WI38 (cell line): ENCODE measurements at regions not wholly inside any gene's neighbourhood (a gene's known extent, or its start where the extent isn't known, plus 50 kb on each side); places are given as distances from the start of the nearest gene placed in this dataset.

Source experiments
- H3K4me3 ChIP-seq: 2 replicates; pipeline ENCODE4 v1.5.1; 2011; ENCODE audit warnings: low read depth, mild to moderate bottlenecking, control low read depth, low read length
- TF ChIP-seq, protein P1 (sequence below): IDR thresholded peaks from 2 replicates; pipeline ENCODE4 v1.5.1; 2012; ENCODE audit warnings: low read depth, mild to moderate bottlenecking, control low read depth, low read length

GRCh38 chr12:65535946-65536345, 257.5 kb downstream of the MSRB3 start:
- TF ChIP-seq, protein P1, sequence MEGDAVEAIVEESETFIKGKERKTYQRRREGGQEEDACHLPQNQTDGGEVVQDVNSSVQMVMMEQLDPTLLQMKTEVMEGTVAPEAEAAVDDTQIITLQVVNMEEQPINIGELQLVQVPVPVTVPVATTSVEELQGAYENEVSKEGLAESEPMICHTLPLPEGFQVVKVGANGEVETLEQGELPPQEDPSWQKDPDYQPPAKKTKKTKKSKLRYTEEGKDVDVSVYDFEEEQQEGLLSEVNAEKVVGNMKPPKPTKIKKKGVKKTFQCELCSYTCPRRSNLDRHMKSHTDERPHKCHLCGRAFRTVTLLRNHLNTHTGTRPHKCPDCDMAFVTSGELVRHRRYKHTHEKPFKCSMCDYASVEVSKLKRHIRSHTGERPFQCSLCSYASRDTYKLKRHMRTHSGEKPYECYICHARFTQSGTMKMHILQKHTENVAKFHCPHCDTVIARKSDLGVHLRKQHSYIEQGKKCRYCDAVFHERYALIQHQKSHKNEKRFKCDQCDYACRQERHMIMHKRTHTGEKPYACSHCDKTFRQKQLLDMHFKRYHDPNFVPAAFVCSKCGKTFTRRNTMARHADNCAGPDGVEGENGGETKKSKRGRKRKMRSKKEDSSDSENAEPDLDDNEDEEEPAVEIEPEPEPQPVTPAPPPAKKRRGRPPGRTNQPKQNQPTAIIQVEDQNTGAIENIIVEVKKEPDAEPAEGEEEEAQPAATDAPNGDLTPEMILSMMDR = no peak
- no peak overlapping the region for H3K4me3 ChIP-seq

DNA sequence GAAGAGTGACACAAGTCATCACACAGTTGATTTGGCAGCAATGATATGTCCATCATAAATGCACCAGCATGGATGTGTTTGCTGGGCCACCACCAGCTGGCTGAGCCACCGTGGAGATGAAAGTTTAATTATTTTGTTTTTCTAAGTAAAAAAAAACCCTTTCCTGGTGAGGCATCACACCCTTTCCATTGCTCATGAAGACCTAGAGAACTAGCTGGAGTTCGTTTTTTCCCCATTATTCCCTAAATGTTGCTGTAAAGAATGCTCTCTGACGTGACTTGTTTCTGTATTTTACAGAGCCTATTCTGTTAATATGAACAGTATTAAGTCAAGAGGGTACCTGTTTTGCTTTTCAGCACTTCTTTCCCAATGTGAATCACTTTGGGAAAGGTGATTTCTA, 257.9 kb downstream of the MSRB3 start:
- H3K4me3 ChIP-seq = no peak overlapping the region
- TF ChIP-seq, protein P1 = no peak

DNA sequence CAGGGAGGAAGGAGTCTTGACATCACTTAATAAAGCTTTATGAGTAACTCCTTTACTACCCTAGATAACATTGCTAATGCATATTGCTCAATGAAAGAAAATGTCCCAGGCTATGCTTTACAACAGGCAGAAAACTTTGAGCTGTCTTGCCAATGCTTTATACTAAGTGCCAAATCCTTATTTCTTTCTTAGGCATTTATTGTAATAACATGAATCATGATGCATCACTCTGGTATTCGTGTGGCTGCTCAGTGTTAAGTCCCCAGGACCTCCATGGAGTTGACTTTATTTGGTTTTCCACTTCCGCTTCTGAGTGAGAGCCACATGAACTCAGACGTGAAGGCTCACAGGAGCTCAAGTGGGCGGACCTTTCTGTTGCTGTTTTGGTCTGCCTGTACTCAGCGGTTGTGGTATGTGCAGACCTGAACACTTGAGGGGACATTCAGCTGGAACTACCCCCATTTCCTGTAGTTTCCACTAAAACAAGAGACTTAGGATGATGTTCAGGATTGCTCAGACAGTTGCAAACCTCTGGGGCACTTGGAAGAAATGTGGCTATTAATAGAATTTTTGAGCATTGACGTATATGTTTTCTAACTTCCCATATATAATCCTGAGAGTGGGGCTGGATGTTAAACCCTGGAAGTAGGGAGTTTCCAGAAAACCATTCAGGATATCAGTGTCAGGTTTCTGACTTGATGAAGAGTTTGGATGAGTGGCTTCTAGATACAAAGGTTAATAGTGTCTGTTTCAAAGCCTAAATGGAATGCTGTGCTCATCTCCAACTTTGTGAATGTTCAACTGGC, 258.6 kb downstream of the MSRB3 start:
- H3K4me3 ChIP-seq = no peak overlapping the region
- TF ChIP-seq, protein P1 = no peak

- TF ChIP-seq, protein P1 = no peak
- H3K4me3 ChIP-seq = no peak overlapping the region
Observed at GRCh38 chr12:65537978-65538377, 259.5 kb downstream of the MSRB3 start.

DNA sequence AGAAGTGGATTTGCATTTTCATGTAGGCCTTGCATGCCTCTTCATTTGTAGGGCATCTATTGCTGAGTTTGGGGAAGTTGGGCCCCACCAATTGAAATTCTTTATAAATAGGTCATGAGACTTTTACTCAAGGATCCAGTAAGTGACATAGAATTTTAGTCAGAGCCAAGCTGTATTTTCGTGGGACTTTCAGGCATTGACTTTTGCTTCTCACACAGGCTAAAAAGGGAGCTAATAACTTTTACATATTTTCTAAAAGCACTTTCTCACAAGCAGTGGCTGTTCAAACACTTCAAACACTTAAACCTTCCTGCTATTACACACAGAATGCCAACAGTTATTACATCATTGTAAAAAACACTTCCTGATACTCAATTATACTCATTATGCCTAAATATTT, 260.5 kb downstream of the MSRB3 start:
- H3K4me3 ChIP-seq = no peak overlapping the region
- TF ChIP-seq, protein P1 = no peak

DNA sequence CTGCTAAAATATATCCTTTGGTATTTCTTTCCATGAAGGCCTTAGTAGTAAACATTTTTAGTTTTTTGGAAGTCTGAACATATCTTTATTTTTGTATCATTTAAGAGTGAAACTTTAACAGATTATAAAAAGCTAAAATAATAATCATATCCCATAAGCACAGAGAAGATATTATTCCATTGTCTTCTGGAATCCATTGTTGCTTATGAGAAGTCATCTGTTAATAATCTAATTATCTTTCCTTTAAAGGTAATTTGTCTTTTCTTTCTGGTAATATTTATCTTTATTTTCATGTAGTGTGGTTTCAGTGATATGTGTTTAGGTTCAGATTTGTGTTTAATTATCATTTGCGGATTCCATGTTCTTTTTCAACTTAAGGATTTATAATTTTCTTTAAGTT, 261.7 kb downstream of the MSRB3 start:
- TF ChIP-seq, protein P1 = no peak
- H3K4me3 ChIP-seq = no peak overlapping the region

- H3K4me3 ChIP-seq = no peak overlapping the region
- TF ChIP-seq, protein P1 = no peak
Observed at GRCh38 chr12:65546528-65546927, 268.0 kb downstream of the MSRB3 start.
